Esophagus (tissue), 2 donors: ENCODE measurements at regions not wholly inside any gene's neighbourhood (a gene's known extent, or its start where the extent isn't known, plus 50 kb on each side); places are given as distances from the start of the nearest gene placed in this dataset.

Source experiments
- H3K27ac ChIP-seq, 2 donors: one replicate each; pipeline ENCODE4 v1.5.1; 2013; ENCODE audit warnings: low read depth in 2 of 2, mild to moderate bottlenecking in 2 of 2, inconsistent platforms in 1 of 2, low read length in 1 of 2, moderate library complexity in 1 of 2
- H3K27me3 ChIP-seq, 2 donors: one replicate each; pipeline ENCODE4 v1.6.1; 2013; ENCODE audit warnings: low read length in 2 of 2, control low read depth in 1 of 2, mild to moderate bottlenecking in 1 of 2; ENCODE audit not compliant: insufficient read depth in 2 of 2, control insufficient read depth in 1 of 2
- H3K36me3 ChIP-seq, 2 donors: one replicate each; pipeline ENCODE4 v1.6.1; 2013; ENCODE audit warnings: low read length in 1 of 2; ENCODE audit not compliant: control insufficient read depth in 2 of 2, insufficient read depth in 2 of 2
- H3K4me1 ChIP-seq, 2 donors: one replicate each; pipeline ENCODE4 v1.6.1; 2013; ENCODE audit warnings: low read length in 1 of 2; ENCODE audit not compliant: control insufficient read depth in 2 of 2, insufficient read depth in 2 of 2
- H3K4me3 ChIP-seq, 2 donors: one replicate each; pipeline ENCODE4 v1.5.1; 2013; ENCODE audit warnings: low read length in 2 of 2, mild to moderate bottlenecking in 2 of 2, low read depth in 1 of 2, moderate library complexity in 1 of 2
- H3K9me3 ChIP-seq, 2 donors: one replicate each; pipeline ENCODE4 v1.6.1; 2013; ENCODE audit warnings: mild to moderate bottlenecking in 2 of 2, low read depth in 1 of 2, low read length in 1 of 2, moderate library complexity in 1 of 2; ENCODE audit not compliant: control insufficient read depth in 2 of 2, insufficient read depth in 1 of 2
- WGBS, 2 donors: extraction: QIAGEN DNeasy Blood & Tissue Kit; methylation state at CpG; one replicate each; pipeline ENCODE4 v1.1.7; 2013; 5-methylcytosine and 5-hydroxymethylcytosine counted together
- donor health status: healthy with polysubstance abuse.
- donor health status: Bipolar disorder and iron deficiency.

DNA sequence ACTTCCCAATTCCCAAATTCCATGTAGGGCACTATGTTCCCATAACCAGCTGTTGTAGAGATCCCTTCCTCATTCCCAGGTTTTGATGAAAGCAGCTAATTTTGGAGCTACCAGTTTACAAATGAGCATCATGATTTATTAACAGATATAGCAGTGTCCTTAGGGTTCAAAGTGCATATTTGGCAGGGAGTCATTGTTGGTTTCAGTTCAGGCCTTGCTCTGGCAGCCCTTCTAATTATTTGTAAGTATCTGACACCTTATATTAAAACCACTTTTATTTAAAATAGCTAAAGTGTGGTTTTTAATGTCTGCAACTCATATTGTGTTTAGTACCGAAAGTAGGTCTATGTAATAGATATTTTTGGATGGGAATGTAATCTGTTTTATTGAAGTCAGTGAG, 518.5 kb downstream of the TLL1 start:
- no peak overlapping the region for H3K27ac ChIP-seq
- H3K4me1 ChIP-seq: no peaks in the 10 kb centered on the region
- no peaks in the 10 kb centered on the region for H3K27me3 ChIP-seq
- WGBS, 2 donors: 69 to 73% methylated on average over 1 of the region's 1 CpG
- no peaks in the 10 kb centered on the region for H3K36me3 ChIP-seq
- no peaks in the 10 kb centered on the region for H3K9me3 ChIP-seq
- no peak overlapping the region for H3K4me3 ChIP-seq

DNA sequence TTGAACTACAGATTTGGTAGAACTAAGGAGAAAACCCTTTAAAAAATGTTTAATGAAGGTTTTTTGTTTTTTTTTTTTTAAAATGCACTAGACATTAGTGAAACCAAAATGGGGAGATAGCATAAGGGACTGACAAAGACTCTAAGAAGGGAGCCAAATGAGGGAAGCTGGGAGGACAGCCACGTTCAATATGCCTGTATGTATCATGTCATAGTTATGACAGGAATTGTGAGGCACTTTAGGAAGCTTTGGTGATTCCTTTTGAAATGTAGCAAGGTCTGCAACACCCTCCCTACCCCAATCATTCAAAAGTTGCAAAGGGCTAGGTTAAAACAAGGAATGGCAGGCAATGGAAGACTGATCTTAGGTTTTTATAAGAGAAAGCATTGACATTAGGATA, 526.0 kb downstream of the TLL1 start:
- Histone ChIP-seq H3K36me3 (no peaks in the 10 kb centered on the region), H3K27me3 (no peaks in the 10 kb centered on the region), H3K9me3 (no peaks in the 10 kb centered on the region), H3K4me3 (no peak overlapping the region), H3K27ac (no peak overlapping the region), H3K4me1 (no peaks in the 10 kb centered on the region)
- 35 to 57% methylated on average over 1 of the region's 1 CpG for WGBS, 2 donors

- Histone ChIP-seq H3K9me3 (no peaks in the 10 kb centered on the region), H3K4me3 (no peak overlapping the region), H3K4me1 (no peaks in the 10 kb centered on the region), H3K27ac (no peak overlapping the region), H3K27me3 (no peaks in the 10 kb centered on the region), H3K36me3 (no peaks in the 10 kb centered on the region)
- WGBS, 2 donors: 36 to 39% methylated on average over 5 of the region's 5 CpGs
Observed at GRCh38 chr4:166400270-166400894, 527.3 kb downstream of the TLL1 start.

DNA sequence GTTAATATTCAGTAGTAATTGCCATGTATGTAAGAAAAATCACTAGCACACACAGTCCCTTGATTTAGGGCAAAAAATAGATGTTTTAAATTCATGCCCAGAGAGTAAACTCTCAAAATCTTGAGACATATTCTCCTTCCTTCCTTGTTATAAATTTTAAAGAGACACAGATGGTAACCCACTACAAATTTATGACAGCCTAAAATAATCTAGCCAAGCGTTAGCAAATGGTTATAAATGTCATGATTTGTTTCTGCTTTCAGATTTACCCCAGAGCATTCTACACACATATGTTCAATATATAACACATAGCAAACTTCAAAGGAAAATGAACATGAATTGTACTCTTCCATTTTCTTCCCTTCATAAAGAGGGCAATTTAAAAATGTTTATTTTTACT, 540.3 kb downstream of the TLL1 start:
- Histone ChIP-seq H3K27ac (no peak overlapping the region), H3K9me3 (no peaks in the 10 kb centered on the region), H3K27me3 (no peaks in the 10 kb centered on the region), H3K4me3 (no peak overlapping the region), H3K36me3 (no peaks in the 10 kb centered on the region), H3K4me1 (no peaks in the 10 kb centered on the region)
- 41 to 48% methylated on average over 1 of the region's 1 CpG for WGBS, 2 donors

DNA sequence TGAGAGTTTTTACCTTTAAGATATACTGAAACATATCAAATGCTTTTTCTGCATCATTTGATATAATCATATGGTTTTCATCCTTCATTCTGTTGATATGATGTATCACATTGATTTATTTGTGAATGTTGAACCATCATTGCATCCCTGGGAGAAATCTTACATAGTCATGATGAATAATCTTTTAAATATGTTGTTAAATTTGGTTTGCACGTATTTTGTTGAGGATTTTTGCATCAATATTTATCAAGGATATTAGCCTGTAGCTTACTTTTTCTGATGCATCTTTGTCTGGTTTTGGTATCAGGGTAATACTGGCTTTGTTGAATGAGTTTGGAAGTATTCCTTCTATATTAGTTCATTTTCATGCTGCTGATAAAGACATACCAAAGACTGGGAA, 541.4 kb downstream of the TLL1 start:
- H3K27ac ChIP-seq: no peak overlapping the region
- no peaks in the 10 kb centered on the region for H3K4me1 ChIP-seq
- H3K36me3 ChIP-seq: no peaks in the 10 kb centered on the region
- H3K27me3 ChIP-seq: no peaks in the 10 kb centered on the region
- H3K9me3 ChIP-seq: no peaks in the 10 kb centered on the region
- no peak overlapping the region for H3K4me3 ChIP-seq
- 50 to 63% methylated on average over 1 of the region's 1 CpG for WGBS, 2 donors

- 64 to 83% methylated on average over 4 of the region's 4 CpGs for WGBS, 2 donors
- Histone ChIP-seq H3K27me3 (no peaks in the 10 kb centered on the region), H3K9me3 (no peaks in the 10 kb centered on the region), H3K27ac (no peak overlapping the region), H3K4me1 (no peaks in the 10 kb centered on the region), H3K4me3 (no peak overlapping the region), H3K36me3 (no peaks in the 10 kb centered on the region)
Observed at GRCh38 chr4:166415749-166416148, 542.7 kb downstream of the TLL1 start.

DNA sequence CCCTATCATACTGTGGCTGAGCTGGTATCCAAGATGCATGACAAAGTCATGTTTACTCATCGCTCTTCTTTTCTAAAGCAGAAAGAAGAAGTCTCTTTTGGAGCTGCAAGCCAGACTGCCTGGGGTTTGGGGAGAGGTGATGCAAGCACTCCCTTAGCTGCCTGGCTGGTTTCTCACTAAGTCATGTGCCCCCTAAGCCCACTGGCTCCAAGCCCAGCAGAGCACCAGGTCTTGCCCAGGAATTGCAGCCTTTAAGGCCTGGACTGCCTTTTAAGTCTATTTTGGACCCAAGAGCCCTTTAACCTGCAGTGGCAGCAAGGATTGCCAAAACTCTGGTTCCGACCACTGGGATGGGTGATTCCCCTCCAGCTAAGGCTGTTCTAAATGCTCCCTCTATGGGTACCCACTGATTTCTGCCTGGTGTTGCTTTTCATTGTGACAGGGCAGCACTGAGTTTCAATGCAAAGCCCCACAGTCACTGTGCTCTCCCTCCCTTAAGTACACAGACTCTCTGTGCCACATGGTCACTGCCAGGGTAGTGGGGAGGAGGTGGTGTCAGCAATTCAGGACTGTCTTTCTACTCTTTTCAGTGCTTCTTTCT, 548.6 kb downstream of the TLL1 start:
- Histone ChIP-seq H3K4me1 (no peaks in the 10 kb centered on the region), H3K27me3 (no peaks in the 10 kb centered on the region), H3K4me3 (no peak overlapping the region), H3K27ac (no peak overlapping the region), H3K36me3 (no peaks in the 10 kb centered on the region), H3K9me3 (peaks cover 0 to 5% of the 10 kb centered on the region in 2 donors)
- 73 to 88% methylated on average over 2 of the region's 2 CpGs for WGBS, 2 donors

- Histone ChIP-seq H3K9me3 (peaks cover 0 to 5% of the 10 kb centered on the region in 2 donors), H3K4me3 (no peak overlapping the region), H3K27me3 (no peaks in the 10 kb centered on the region), H3K27ac (no peak overlapping the region), H3K4me1 (no peaks in the 10 kb centered on the region), H3K36me3 (no peaks in the 10 kb centered on the region)
- WGBS, 2 donors: 95% methylated on average over 1 of the region's 1 CpG
Observed at GRCh38 chr4:166422475-166422874, 549.4 kb downstream of the TLL1 start.

DNA sequence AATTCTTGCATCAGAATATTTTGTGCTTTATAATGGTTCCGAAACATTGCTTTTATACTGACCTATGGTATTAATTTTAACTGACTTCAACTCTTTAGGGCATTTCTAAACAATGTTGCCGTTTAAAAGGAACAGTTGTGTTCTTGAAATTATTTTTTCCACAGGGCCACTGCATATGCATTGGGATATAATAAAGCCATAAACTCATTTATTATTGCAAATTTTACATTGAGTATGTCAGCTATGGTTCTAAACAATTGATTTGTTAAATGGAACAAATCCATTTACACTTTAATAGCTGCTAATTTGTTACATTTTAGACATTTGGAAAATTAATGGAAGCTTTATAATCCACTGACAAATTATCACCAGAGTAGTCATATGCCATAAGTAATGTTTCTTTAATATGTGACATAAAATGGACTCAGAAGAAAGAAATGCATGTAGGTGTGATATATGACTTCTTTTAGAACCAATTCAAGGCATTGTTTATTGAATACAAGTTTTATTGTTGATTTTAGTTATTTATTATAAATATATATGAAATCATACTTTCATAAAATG, 553.3 kb downstream of the TLL1 start:
- Histone ChIP-seq H3K4me3 (no peak overlapping the region), H3K27ac (no peak overlapping the region), H3K36me3 (no peaks in the 10 kb centered on the region), H3K9me3 (peaks cover 0 to 5% of the 10 kb centered on the region in 2 donors), H3K27me3 (no peaks in the 10 kb centered on the region), H3K4me1 (no peaks in the 10 kb centered on the region)
- WGBS, 2 donors: 83 to 84% methylated on average over 2 of the region's 2 CpGs

DNA sequence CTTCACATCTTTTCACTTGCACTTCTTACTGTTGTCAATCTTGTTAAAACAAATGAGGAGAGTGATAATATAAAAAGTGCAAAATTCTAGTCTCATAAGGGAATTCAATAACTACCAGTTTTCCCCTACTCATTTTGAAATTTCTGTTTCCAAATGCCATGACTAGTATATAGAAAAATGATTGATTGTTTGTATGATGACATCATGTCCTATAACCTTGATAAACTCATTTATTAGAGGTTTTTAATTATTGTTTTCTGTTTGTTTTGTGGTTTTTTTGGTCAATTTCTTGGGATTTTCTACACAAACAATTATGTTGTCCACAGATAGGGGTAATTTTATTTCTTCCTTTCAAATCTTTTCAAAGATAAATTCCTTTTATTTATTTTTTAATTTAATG, 559.1 kb downstream of the TLL1 start:
- no peaks in the 10 kb centered on the region for H3K27me3 ChIP-seq

More for the DNA sequence above, 559.1 kb downstream of the TLL1 start:
- Histone ChIP-seq H3K27ac (no peak overlapping the region), H3K4me3 (no peak overlapping the region), H3K4me1 (no peaks in the 10 kb centered on the region), H3K36me3 (no peaks in the 10 kb centered on the region), H3K9me3 (no peaks in the 10 kb centered on the region)
